ENCODE measurements at regions not wholly inside any gene's neighbourhood (a gene's known extent, or its start where the extent isn't known, plus 50 kb on each side); places are given as distances from the start of the nearest gene placed in this dataset.

- TF ChIP-seq, protein P1, sequence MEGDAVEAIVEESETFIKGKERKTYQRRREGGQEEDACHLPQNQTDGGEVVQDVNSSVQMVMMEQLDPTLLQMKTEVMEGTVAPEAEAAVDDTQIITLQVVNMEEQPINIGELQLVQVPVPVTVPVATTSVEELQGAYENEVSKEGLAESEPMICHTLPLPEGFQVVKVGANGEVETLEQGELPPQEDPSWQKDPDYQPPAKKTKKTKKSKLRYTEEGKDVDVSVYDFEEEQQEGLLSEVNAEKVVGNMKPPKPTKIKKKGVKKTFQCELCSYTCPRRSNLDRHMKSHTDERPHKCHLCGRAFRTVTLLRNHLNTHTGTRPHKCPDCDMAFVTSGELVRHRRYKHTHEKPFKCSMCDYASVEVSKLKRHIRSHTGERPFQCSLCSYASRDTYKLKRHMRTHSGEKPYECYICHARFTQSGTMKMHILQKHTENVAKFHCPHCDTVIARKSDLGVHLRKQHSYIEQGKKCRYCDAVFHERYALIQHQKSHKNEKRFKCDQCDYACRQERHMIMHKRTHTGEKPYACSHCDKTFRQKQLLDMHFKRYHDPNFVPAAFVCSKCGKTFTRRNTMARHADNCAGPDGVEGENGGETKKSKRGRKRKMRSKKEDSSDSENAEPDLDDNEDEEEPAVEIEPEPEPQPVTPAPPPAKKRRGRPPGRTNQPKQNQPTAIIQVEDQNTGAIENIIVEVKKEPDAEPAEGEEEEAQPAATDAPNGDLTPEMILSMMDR (IDR thresholded peaks at IDR 0.05), result no peak
- TF ChIP-seq E2F5 (CRISPR knock-in tag; IDR thresholded peaks at IDR 0.05), result no peak
- TF ChIP-seq TEAD4 (CRISPR knock-in tag; IDR thresholded peaks at IDR 0.05), result no peak
- TF ChIP-seq ATF3 (CRISPR knock-in tag; conservative IDR thresholded peaks at IDR 0.05), result no peak
- TF ChIP-seq CBFB (CRISPR knock-in tag; IDR thresholded peaks at IDR 0.05; ENCODE audit: low read depth), result no peak
- TF ChIP-seq, protein P2, sequence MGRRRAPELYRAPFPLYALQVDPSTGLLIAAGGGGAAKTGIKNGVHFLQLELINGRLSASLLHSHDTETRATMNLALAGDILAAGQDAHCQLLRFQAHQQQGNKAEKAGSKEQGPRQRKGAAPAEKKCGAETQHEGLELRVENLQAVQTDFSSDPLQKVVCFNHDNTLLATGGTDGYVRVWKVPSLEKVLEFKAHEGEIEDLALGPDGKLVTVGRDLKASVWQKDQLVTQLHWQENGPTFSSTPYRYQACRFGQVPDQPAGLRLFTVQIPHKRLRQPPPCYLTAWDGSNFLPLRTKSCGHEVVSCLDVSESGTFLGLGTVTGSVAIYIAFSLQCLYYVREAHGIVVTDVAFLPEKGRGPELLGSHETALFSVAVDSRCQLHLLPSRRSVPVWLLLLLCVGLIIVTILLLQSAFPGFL (CRISPR knock-in tag; IDR thresholded peaks at IDR 0.05; ENCODE audit: borderline replicate concordance), result no peak
- no peak for TF ChIP-seq RORB (CRISPR knock-in tag; IDR thresholded peaks at IDR 0.05)
- TF ChIP-seq, protein P3, sequence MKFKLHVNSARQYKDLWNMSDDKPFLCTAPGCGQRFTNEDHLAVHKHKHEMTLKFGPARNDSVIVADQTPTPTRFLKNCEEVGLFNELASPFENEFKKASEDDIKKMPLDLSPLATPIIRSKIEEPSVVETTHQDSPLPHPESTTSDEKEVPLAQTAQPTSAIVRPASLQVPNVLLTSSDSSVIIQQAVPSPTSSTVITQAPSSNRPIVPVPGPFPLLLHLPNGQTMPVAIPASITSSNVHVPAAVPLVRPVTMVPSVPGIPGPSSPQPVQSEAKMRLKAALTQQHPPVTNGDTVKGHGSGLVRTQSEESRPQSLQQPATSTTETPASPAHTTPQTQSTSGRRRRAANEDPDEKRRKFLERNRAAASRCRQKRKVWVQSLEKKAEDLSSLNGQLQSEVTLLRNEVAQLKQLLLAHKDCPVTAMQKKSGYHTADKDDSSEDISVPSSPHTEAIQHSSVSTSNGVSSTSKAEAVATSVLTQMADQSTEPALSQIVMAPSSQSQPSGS (CRISPR knock-in tag; IDR thresholded peaks at IDR 0.05; ENCODE audit: borderline replicate concordance, low read depth), result no peak
- no peak for TF ChIP-seq SMAD4 (CRISPR knock-in tag; IDR thresholded peaks at IDR 0.05)
- no peak for TF ChIP-seq NFYB (CRISPR knock-in tag; conservative IDR thresholded peaks at IDR 0.05; ENCODE audit: low read depth)
- TF ChIP-seq IRF2 (CRISPR knock-in tag; IDR thresholded peaks at IDR 0.05; ENCODE audit: borderline replicate concordance, low read depth), result no peak
- TF ChIP-seq JUN (CRISPR knock-in tag; IDR thresholded peaks at IDR 0.05), result no peak
- TF ChIP-seq, protein P4, sequence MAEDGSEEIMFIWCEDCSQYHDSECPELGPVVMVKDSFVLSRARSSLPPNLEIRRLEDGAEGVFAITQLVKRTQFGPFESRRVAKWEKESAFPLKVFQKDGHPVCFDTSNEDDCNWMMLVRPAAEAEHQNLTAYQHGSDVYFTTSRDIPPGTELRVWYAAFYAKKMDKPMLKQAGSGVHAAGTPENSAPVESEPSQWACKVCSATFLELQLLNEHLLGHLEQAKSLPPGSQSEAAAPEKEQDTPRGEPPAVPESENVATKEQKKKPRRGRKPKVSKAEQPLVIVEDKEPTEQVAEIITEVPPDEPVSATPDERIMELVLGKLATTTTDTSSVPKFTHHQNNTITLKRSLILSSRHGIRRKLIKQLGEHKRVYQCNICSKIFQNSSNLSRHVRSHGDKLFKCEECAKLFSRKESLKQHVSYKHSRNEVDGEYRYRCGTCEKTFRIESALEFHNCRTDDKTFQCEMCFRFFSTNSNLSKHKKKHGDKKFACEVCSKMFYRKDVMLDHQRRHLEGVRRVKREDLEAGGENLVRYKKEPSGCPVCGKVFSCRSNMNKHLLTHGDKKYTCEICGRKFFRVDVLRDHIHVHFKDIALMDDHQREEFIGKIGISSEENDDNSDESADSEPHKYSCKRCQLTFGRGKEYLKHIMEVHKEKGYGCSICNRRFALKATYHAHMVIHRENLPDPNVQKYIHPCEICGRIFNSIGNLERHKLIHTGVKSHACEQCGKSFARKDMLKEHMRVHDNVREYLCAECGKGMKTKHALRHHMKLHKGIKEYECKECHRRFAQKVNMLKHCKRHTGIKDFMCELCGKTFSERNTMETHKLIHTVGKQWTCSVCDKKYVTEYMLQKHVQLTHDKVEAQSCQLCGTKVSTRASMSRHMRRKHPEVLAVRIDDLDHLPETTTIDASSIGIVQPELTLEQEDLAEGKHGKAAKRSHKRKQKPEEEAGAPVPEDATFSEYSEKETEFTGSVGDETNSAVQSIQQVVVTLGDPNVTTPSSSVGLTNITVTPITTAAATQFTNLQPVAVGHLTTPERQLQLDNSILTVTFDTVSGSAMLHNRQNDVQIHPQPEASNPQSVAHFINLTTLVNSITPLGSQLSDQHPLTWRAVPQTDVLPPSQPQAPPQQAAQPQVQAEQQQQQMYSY (CRISPR knock-in tag; IDR thresholded peaks at IDR 0.05), result no peak
- no peak for TF ChIP-seq GABPB1 (CRISPR knock-in tag; IDR thresholded peaks at IDR 0.05)
These were observed 73.2 kb upstream of the SLC38A4 start for GRCh38 chr12:46898989-46899388.

All from WTC11 (cell line).